ENCODE measurements at regions not wholly inside any gene's neighbourhood (a gene's known extent, or its start where the extent isn't known, plus 50 kb on each side); places are given as distances from the start of the nearest gene placed in this dataset.

GRCh38 chr1:170284016-170284415 lies 138.3 kb downstream of the NTMT2 start:
- TF ChIP-seq CTCF (IDR thresholded peaks at IDR 0.05; ENCODE audit: low read depth, low read length) (no peak), EZH2phosphoT487 (IDR thresholded peaks at IDR 0.05; ENCODE audit: low read depth) (no peak)

Measured in OCI-LY3 (cell line).